ENCODE measurements at regions not wholly inside any gene's neighbourhood (a gene's known extent, or its start where the extent isn't known, plus 50 kb on each side); places are given as distances from the start of the nearest gene placed in this dataset.

DNA sequence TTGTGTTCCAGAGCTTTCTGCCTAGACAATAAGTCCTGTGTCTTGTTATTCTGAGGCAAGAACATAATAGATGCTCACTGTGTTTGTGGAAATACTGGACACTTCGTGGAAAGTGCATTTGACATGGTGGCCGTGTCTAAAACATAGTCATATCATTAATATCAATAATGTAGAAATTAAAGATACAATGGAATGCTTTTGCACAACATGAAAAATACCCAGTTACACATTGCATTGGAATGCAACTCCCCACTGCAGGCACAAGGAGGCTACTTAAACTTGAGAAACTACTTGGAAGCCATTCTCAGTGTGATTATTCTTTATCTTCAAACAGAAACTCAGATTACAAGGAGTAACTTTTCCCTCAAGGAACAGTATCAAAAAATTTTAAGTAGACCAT lies 145.3 kb upstream of the ZNF462 start:
- TF ChIP-seq, protein P1, sequence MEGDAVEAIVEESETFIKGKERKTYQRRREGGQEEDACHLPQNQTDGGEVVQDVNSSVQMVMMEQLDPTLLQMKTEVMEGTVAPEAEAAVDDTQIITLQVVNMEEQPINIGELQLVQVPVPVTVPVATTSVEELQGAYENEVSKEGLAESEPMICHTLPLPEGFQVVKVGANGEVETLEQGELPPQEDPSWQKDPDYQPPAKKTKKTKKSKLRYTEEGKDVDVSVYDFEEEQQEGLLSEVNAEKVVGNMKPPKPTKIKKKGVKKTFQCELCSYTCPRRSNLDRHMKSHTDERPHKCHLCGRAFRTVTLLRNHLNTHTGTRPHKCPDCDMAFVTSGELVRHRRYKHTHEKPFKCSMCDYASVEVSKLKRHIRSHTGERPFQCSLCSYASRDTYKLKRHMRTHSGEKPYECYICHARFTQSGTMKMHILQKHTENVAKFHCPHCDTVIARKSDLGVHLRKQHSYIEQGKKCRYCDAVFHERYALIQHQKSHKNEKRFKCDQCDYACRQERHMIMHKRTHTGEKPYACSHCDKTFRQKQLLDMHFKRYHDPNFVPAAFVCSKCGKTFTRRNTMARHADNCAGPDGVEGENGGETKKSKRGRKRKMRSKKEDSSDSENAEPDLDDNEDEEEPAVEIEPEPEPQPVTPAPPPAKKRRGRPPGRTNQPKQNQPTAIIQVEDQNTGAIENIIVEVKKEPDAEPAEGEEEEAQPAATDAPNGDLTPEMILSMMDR (IDR thresholded peaks at IDR 0.05) = no peak
- TF ChIP-seq EP300 (IDR thresholded peaks at IDR 0.05) = no peak
